ENCODE measurements at regions not wholly inside any gene's neighbourhood (a gene's known extent, or its start where the extent isn't known, plus 50 kb on each side); places are given as distances from the start of the nearest gene placed in this dataset.

DNA sequence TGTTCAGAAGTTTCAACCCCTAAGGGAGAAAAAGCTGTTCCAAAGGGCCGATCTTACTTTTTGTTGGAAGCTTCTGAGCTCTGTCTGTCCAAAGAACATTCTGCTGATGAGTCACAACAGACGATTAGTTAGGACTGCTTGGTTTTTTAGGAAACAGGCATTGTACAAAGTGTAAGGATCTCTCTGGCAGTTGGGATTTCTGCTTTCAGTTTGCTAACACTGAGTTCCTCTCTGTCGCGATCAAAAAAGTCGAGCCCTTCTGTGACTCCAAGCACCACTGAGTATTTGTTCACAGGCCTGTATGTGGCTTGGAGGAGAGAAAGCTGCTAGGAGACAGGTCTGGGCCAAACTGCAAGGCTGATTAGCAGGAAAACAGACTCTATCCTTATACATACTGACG is 91.8 kb upstream of the PFN2 start:
- TF ChIP-seq POLR2A (IDR thresholded peaks at IDR 0.05) (no peak), CTCF (IDR thresholded peaks at IDR 0.05) (no peak)
- Histone ChIP-seq H3K27me3 (no peaks in the 10 kb centered on the region), H3K9me3 (no peaks in the 10 kb centered on the region), H3K4me3 (no peak overlapping the region), H3K27ac (no peak overlapping the region), H3K36me3 (no peaks in the 10 kb centered on the region), H3K4me1 (no peaks in the 10 kb centered on the region)
- intact Hi-C loops (cut with DNase I): no loop called here
- DNase-seq (no peak), ATAC-seq (no peak)
- 37% methylated on average over 3 of the region's 6 CpGs for WGBS (ENCODE audit: insufficient coverage, low coverage, low lambda C conversion rate, missing lambda C conversion rate)

GRCh38 chr3:150061288-150062024 is 90.8 kb upstream of the PFN2 start:
- no peak for DNase-seq
- Histone ChIP-seq H3K36me3 (no peaks in the 10 kb centered on the region), H3K27me3 (no peaks in the 10 kb centered on the region), H3K4me1 (no peaks in the 10 kb centered on the region), H3K27ac (no peak overlapping the region), H3K9me3 (no peaks in the 10 kb centered on the region), H3K4me3 (no peak overlapping the region)
- intact Hi-C loops (cut with DNase I): no loop called here
- no peak for TF ChIP-seq CTCF (IDR thresholded peaks at IDR 0.05)
- no peak for TF ChIP-seq POLR2A (IDR thresholded peaks at IDR 0.05)
- 77% methylated on average over 4 of the region's 4 CpGs for WGBS (ENCODE audit: insufficient coverage, low coverage, low lambda C conversion rate, missing lambda C conversion rate)
- no peak for ATAC-seq

- WGBS (ENCODE audit: insufficient coverage, low coverage, low lambda C conversion rate, missing lambda C conversion rate): 71% methylated on average over 3 of the region's 4 CpGs
- Histone ChIP-seq H3K27ac (no peak overlapping the region), H3K9me3 (no peaks in the 10 kb centered on the region), H3K36me3 (no peaks in the 10 kb centered on the region), H3K4me3 (no peak overlapping the region), H3K27me3 (no peaks in the 10 kb centered on the region), H3K4me1 (no peaks in the 10 kb centered on the region)
- no peak for TF ChIP-seq CTCF (IDR thresholded peaks at IDR 0.05)
- no peak for TF ChIP-seq POLR2A (IDR thresholded peaks at IDR 0.05)
- intact Hi-C loops (cut with DNase I): no loop called here
- ATAC-seq (no peak), DNase-seq (no peak)
Measured at GRCh38 chr3:150059729-150060128, 89.0 kb upstream of the PFN2 start.

DNA sequence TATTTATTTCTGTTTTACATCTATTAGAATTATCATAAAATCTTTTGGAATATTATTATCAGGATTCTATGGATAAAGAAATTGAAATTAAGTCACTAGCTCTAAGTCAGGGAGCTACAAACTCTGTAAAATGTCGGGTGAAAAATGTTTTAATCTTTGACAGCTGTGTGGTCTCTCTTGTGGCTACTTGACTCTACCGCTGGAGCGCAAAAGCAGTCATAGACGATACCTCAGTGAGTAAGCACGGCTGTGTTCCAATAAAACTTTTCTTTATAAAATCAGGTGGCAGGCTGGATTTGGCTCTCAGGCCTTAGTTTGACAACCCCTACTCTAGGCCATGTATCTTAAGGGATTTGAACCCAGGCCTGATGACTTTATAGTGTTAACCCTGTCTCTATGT is 88.5 kb upstream of the PFN2 start:
- Histone ChIP-seq H3K27me3 (no peaks in the 10 kb centered on the region), H3K9me3 (no peaks in the 10 kb centered on the region), H3K36me3 (no peaks in the 10 kb centered on the region), H3K4me1 (no peaks in the 10 kb centered on the region), H3K4me3 (no peak overlapping the region), H3K27ac (no peak overlapping the region)
- TF ChIP-seq CTCF (IDR thresholded peaks at IDR 0.05) (no peak), POLR2A (IDR thresholded peaks at IDR 0.05) (no peak)
- WGBS (ENCODE audit: insufficient coverage, low coverage, low lambda C conversion rate, missing lambda C conversion rate): 43% methylated on average over 5 of the region's 5 CpGs
- no peak for DNase-seq
- intact Hi-C loops (cut with DNase I): no loop called here
- no peak for ATAC-seq
